GM12878 (cell line): ENCODE measurements at regions not wholly inside any gene's neighbourhood (a gene's known extent, or its start where the extent isn't known, plus 50 kb on each side); places are given as distances from the start of the nearest gene placed in this dataset.

ENCODE experiments used
- CBX3 ChIP-seq: fragments of 200-600 bp; sonication (generic); IDR thresholded peaks from 2 replicates; pipeline ENCODE4 v1.6.1; 2016; ENCODE audit warnings: low read depth, borderline replicate concordance
- CREB1 ChIP-seq: IDR thresholded peaks from 2 replicates; pipeline ENCODE4 v1.6.1; 2012; ENCODE audit warnings: low read depth, mild to moderate bottlenecking, inconsistent platforms
- HDAC6 ChIP-seq: fragments of 200-600 bp; sonication (generic); IDR thresholded peaks from one replicate; pipeline ENCODE4 v1.8.0; 2017; ENCODE audit warnings: antibody characterized with exemption; ENCODE audit not compliant: unreplicated experiment
- LARP7 ChIP-seq: fragments of 450-650 bp; IDR thresholded peaks from 2 replicates; pipeline ENCODE4 v1.6.1; 2017; ENCODE audit warnings: mild to moderate bottlenecking
- MXI1 ChIP-seq: fragments of 150-350 bp; IDR thresholded peaks from 2 replicates; pipeline ENCODE4 v1.6.1; 2011; ENCODE audit warnings: low read depth, mild to moderate bottlenecking, inconsistent platforms, low read length, improper control_type of control experiment
- NFYA ChIP-seq: IDR thresholded peaks from 2 replicates; pipeline ENCODE4 v1.6.1; 2011; ENCODE audit warnings: low read depth, mild to moderate bottlenecking, low read length, improper control_type of control experiment, borderline replicate concordance
- NR2C1 ChIP-seq: fragments of 450-650 bp; IDR thresholded peaks from 2 replicates; pipeline ENCODE4 v1.6.1; 2017; ENCODE audit warnings: antibody characterized with exemption, mild to moderate bottlenecking, moderate library complexity
- NRF1 ChIP-seq: conservative IDR thresholded peaks from 2 replicates; pipeline ENCODE4 v1.6.1; 2011; ENCODE audit warnings: mild to moderate bottlenecking, low read depth, low read length, improper control_type of control experiment
- PAX5 ChIP-seq: IDR thresholded peaks from 2 replicates; pipeline ENCODE4 v1.6.1; 2011; ENCODE audit warnings: low read depth, low read length, borderline replicate concordance
- POLR2A ChIP-seq: IDR thresholded peaks from 2 replicates; pipeline ENCODE4 v1.6.1; 2011; ENCODE audit warnings: low read depth, mild to moderate bottlenecking, low read length
- SIX5 ChIP-seq: IDR thresholded peaks from 2 replicates; pipeline ENCODE4 v1.6.1; 2011; ENCODE audit warnings: mild to moderate bottlenecking, low read depth, low read length, moderate library complexity; ENCODE audit not compliant: severe bottlenecking
- SMAD1 ChIP-seq: fragments of 450-650 bp; IDR thresholded peaks from 2 replicates; pipeline ENCODE4 v1.6.1; 2018; ENCODE audit warnings: mild to moderate bottlenecking, low read depth; ENCODE audit not compliant: partially characterized antibody
- STAT3 ChIP-seq: IDR thresholded peaks from 2 replicates; pipeline ENCODE4 v1.6.1; 2011; ENCODE audit warnings: low read depth, low read length, improper control_type of control experiment
- TAF1 ChIP-seq: IDR thresholded peaks from 2 replicates; pipeline ENCODE4 v1.6.1; 2011; ENCODE audit warnings: mild to moderate bottlenecking, low read depth, low read length, borderline replicate concordance
- TARDBP ChIP-seq: IDR thresholded peaks from 2 replicates; pipeline ENCODE4 v1.6.1; 2016; ENCODE audit warnings: borderline replicate concordance
- TF ChIP-seq, protein P1 (sequence below): fragments of 450-650 bp; conservative IDR thresholded peaks from 2 replicates; pipeline ENCODE4 v1.6.1; 2017; ENCODE audit warnings: mild to moderate bottlenecking, moderate library complexity

GRCh38 chr7:149624419-149625339 is 127.1 kb upstream of the ZNF746 start (continued):
- TF ChIP-seq NR2C1 (peak; percentile 89), MXI1 (peak; percentile 89), HDAC6 (no peak), POLR2A (peak; percentile 97), LARP7 (peak; percentile 87), NFYA (no peak), CREB1 (peak; percentile 70), CBX3 (no peak), PAX5 (no peak; the same call in 1 of the 2 replicates), SIX5 (peak; percentile 46), TARDBP (no peak), STAT3 (no peak), SMAD1 (no peak), TAF1 (peak; percentile 95), NRF1 (peak; percentile 15; the same call in 1 of the 2 replicates)
- TF ChIP-seq, protein P1, sequence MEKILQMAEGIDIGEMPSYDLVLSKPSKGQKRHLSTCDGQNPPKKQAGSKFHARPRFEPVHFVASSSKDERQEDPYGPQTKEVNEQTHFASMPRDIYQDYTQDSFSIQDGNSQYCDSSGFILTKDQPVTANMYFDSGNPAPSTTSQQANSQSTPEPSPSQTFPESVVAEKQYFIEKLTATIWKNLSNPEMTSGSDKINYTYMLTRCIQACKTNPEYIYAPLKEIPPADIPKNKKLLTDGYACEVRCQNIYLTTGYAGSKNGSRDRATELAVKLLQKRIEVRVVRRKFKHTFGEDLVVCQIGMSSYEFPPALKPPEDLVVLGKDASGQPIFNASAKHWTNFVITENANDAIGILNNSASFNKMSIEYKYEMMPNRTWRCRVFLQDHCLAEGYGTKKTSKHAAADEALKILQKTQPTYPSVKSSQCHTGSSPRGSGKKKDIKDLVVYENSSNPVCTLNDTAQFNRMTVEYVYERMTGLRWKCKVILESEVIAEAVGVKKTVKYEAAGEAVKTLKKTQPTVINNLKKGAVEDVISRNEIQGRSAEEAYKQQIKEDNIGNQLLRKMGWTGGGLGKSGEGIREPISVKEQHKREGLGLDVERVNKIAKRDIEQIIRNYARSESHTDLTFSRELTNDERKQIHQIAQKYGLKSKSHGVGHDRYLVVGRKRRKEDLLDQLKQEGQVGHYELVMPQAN: peak; percentile 88
- TF ChIP-seq, all 136 proteins: peak for 48
